WTC11 (cell line): ENCODE measurements at regions not wholly inside any gene's neighbourhood (a gene's known extent, or its start where the extent isn't known, plus 50 kb on each side); places are given as distances from the start of the nearest gene placed in this dataset.

Experiments
- ATAC-seq: fragments of 200-7000 bp; cut with Tn5 transposase; 2 replicates; pipeline ENCODE4 v1.10.0; 2021; ENCODE audit warnings: mild to moderate bottlenecking, moderate library complexity
- CTCF ChIA-PET: fragments of 300-600 bp; sonication (Branson Sonifier 250); formaldehyde crosslinking; loops from one replicate; lab custom pipeline; 2021; ENCODE audit warnings: antibody characterized with exemption; lab: Charles Lee
- POLR2A ChIA-PET: fragments of 350-600 bp; sonication (Branson Sonifier 250); formaldehyde crosslinking; loops from one replicate; lab custom pipeline; 2021; ENCODE audit warnings: antibody characterized with exemption; lab: Charles Lee
- DNase-seq: peaks from one replicate; pipeline ENCODE4 v3.0.0; 2021; ENCODE audit warnings: low spot score
- H3K27ac Mint-ChIP-seq: 2 replicates; pipeline ENCODE4 v1.8.0; 2021; ENCODE audit warnings: mixed read lengths
- H3K27me3 Mint-ChIP-seq: 2 replicates; pipeline ENCODE4 v1.8.0; 2021; ENCODE audit warnings: low read depth, mild to moderate bottlenecking, moderate library complexity, mixed read lengths
- H3K36me3 Mint-ChIP-seq: 2 replicates; pipeline ENCODE4 v1.8.0; 2021; ENCODE audit warnings: mixed read lengths
- H3K4me1 Mint-ChIP-seq: 2 replicates; pipeline ENCODE4 v1.8.0; 2022; ENCODE audit warnings: mixed read lengths
- H3K4me3 Mint-ChIP-seq: 2 replicates; pipeline ENCODE4 v1.8.0; 2021; ENCODE audit warnings: mild to moderate bottlenecking, moderate library complexity, mixed read lengths
- H3K9me3 Mint-ChIP-seq: 2 replicates; pipeline ENCODE4 v1.8.0; 2021; ENCODE audit warnings: mixed read lengths
- AR ChIP-seq: fragments of 250-450 bp; sonication (Bioruptor Pico); IDR thresholded peaks from 2 replicates; pipeline ENCODE4 v1.9.0; 2021; ENCODE audit warnings: mild to moderate bottlenecking
- ATF1 ChIP-seq: sonication (generic); formaldehyde crosslinking; IDR thresholded peaks from 2 replicates; pipeline ENCODE4 v1.8.1; 2023; ENCODE audit warnings: mild to moderate bottlenecking, moderate library complexity, missing genetic modification reagents
- ATF3 ChIP-seq: sonication (generic); formaldehyde crosslinking; conservative IDR thresholded peaks from 2 replicates; pipeline ENCODE4 v1.8.1; 2022; ENCODE audit warnings: mild to moderate bottlenecking, missing genetic modification reagents
- CBFB ChIP-seq: sonication (generic); formaldehyde crosslinking; IDR thresholded peaks from 2 replicates; pipeline ENCODE4 v1.8.1; 2022; ENCODE audit warnings: mild to moderate bottlenecking, low read depth, missing genetic modification reagents
- CREM ChIP-seq: sonication (generic); formaldehyde crosslinking; IDR thresholded peaks from 2 replicates; pipeline ENCODE4 v1.8.1; 2022; ENCODE audit warnings: mild to moderate bottlenecking, missing genetic modification reagents, moderate library complexity
- ERG ChIP-seq: fragments of 250-450 bp; sonication (Bioruptor Pico); IDR thresholded peaks from 2 replicates; pipeline ENCODE4 v1.8.0; 2021; ENCODE audit warnings: mild to moderate bottlenecking
- FOXP1 ChIP-seq: sonication (generic); formaldehyde crosslinking; IDR thresholded peaks from 2 replicates; pipeline ENCODE4 v1.8.0; 2022; ENCODE audit warnings: missing genetic modification reagents, mild to moderate bottlenecking, moderate library complexity, borderline replicate concordance
- GABPB1 ChIP-seq: sonication (generic); formaldehyde crosslinking; IDR thresholded peaks from 2 replicates; pipeline ENCODE4 v1.8.1; 2023; ENCODE audit warnings: mild to moderate bottlenecking, missing genetic modification reagents
- HMGA2 ChIP-seq: fragments of 250-450 bp; sonication (Bioruptor Pico); IDR thresholded peaks from 2 replicates; pipeline ENCODE4 v1.4.0; 2021; ENCODE audit warnings: mild to moderate bottlenecking, moderate library complexity
- JAZF1 ChIP-seq: fragments of 250-450 bp; sonication (Bioruptor Pico); IDR thresholded peaks from 2 replicates; pipeline ENCODE4 v1.9.0; 2021; ENCODE audit warnings: moderate library complexity, mild to moderate bottlenecking, inconsistent platforms
- MLX ChIP-seq: sonication (generic); formaldehyde crosslinking; IDR thresholded peaks from 2 replicates; pipeline ENCODE4 v1.8.1; 2023; ENCODE audit warnings: mild to moderate bottlenecking, missing genetic modification reagents, moderate library complexity
- NFATC4 ChIP-seq: fragments of 250-450 bp; sonication (Bioruptor Pico); IDR thresholded peaks from 2 replicates; pipeline ENCODE4 v1.9.0; 2021; ENCODE audit warnings: mild to moderate bottlenecking
- NR1H2 ChIP-seq: sonication (generic); formaldehyde crosslinking; IDR thresholded peaks from 2 replicates; pipeline ENCODE4 v1.9.0; 2021; ENCODE audit warnings: mild to moderate bottlenecking, moderate library complexity, missing genetic modification reagents
- NR3C1 ChIP-seq: sonication (generic); formaldehyde crosslinking; conservative IDR thresholded peaks from 2 replicates; pipeline ENCODE4 v1.8.1; 2023; ENCODE audit warnings: low read depth, mild to moderate bottlenecking, missing genetic modification reagents
- PRRX2 ChIP-seq: fragments of 250-450 bp; sonication (Bioruptor Pico); IDR thresholded peaks from 2 replicates; pipeline ENCODE4 v1.8.0; 2021; ENCODE audit warnings: mild to moderate bottlenecking
- RELA ChIP-seq: sonication (generic); formaldehyde crosslinking; IDR thresholded peaks from 2 replicates; pipeline ENCODE4 v1.8.1; 2022; ENCODE audit warnings: missing genetic modification reagents, mild to moderate bottlenecking, borderline replicate concordance
- RORB ChIP-seq: fragments of 250-450 bp; sonication (Bioruptor Pico); IDR thresholded peaks from 2 replicates; pipeline ENCODE4 v1.9.0; 2021; ENCODE audit warnings: mild to moderate bottlenecking
- SOX15 ChIP-seq: fragments of 250-450 bp; sonication (Bioruptor Pico); IDR thresholded peaks from 2 replicates; pipeline ENCODE4 v1.9.0; 2021; ENCODE audit warnings: mild to moderate bottlenecking
- TCF7 ChIP-seq: sonication (generic); formaldehyde crosslinking; IDR thresholded peaks from 2 replicates; pipeline ENCODE4 v1.8.0; 2022; ENCODE audit warnings: mild to moderate bottlenecking, low read depth, missing genetic modification reagents, moderate library complexity
- ZBTB21 ChIP-seq: sonication (generic); formaldehyde crosslinking; IDR thresholded peaks from 2 replicates; pipeline ENCODE4 v1.8.1; 2023; ENCODE audit warnings: mild to moderate bottlenecking, missing genetic modification reagents, borderline replicate concordance
- ZNF317 ChIP-seq: sonication (generic); formaldehyde crosslinking; IDR thresholded peaks from 2 replicates; pipeline ENCODE4 v1.8.1; 2023; ENCODE audit warnings: low read depth, mild to moderate bottlenecking, moderate library complexity, missing genetic modification reagents, borderline replicate concordance
- ZNF396 ChIP-seq: fragments of 250-450 bp; sonication (Bioruptor Pico); IDR thresholded peaks from 2 replicates; pipeline ENCODE4 v1.8.0; 2021; ENCODE audit warnings: mild to moderate bottlenecking, moderate library complexity, borderline replicate concordance
- ZNF512 ChIP-seq: sonication (generic); formaldehyde crosslinking; IDR thresholded peaks from 2 replicates; pipeline ENCODE4 v1.8.1; 2022; ENCODE audit warnings: missing genetic modification reagents, borderline replicate concordance
- ZNF532 ChIP-seq: fragments of 250-450 bp; sonication (Bioruptor Pico); IDR thresholded peaks from 2 replicates; pipeline ENCODE4 v1.9.0; 2021; ENCODE audit warnings: mild to moderate bottlenecking, borderline replicate concordance
- ZSCAN18 ChIP-seq: fragments of 250-450 bp; sonication (Bioruptor Pico); IDR thresholded peaks from 2 replicates; pipeline ENCODE4 v2.1.2; 2022; ENCODE audit warnings: mild to moderate bottlenecking, moderate library complexity

- ChIA-PET POLR2A (no interaction called here), CTCF (no interaction called here)
- Mint-ChIP-seq H3K9me3 (no peaks in the 10 kb centered on the region), H3K4me1 (0 out of 2 replicates have a peak, but pooled peaks cover 3% of the 10 kb centered on the region), H3K27me3 (no peaks in the 10 kb centered on the region), H3K4me3 (no peak overlapping the region), H3K27ac (no peak overlapping the region), H3K36me3 (no peaks in the 10 kb centered on the region)
- TF ChIP-seq CREM (CRISPR knock-in tag), result no peak
- TF ChIP-seq ZNF532 (CRISPR knock-in tag), result no peak
- no peak for TF ChIP-seq MLX (CRISPR knock-in tag)
- TF ChIP-seq PRRX2 (CRISPR knock-in tag), result no peak
- TF ChIP-seq ATF1 (CRISPR knock-in tag), result no peak
- TF ChIP-seq ATF3, result no peak
- TF ChIP-seq JAZF1 (CRISPR knock-in tag), result no peak
- no peak for TF ChIP-seq FOXP1
- DNase-seq, result no peak
- ATAC-seq, result no peak
These were observed 422.8 kb downstream of the SH2D1A start for GRCh38 chrX:124769166-124769565.

GRCh38 chrX:124771292-124771691 is 424.9 kb downstream of the SH2D1A start:
- Mint-ChIP-seq H3K36me3 (no peaks in the 10 kb centered on the region), H3K27ac (no peak overlapping the region), H3K27me3 (no peaks in the 10 kb centered on the region), H3K9me3 (no peaks in the 10 kb centered on the region), H3K4me3 (no peak overlapping the region), H3K4me1 (no peaks in the 10 kb centered on the region)
- ChIA-PET POLR2A (no interaction called here), CTCF (no interaction called here)
- ATAC-seq, result no peak
- TF ChIP-seq RELA (CRISPR knock-in tag) (no peak), GABPB1 (CRISPR knock-in tag) (no peak), RORB (CRISPR knock-in tag) (no peak), NR3C1 (no peak), NR1H2 (CRISPR knock-in tag) (no peak), ZNF317 (CRISPR knock-in tag) (no peak), ERG (CRISPR knock-in tag) (no peak), TCF7 (CRISPR knock-in tag) (no peak), NFATC4 (CRISPR knock-in tag) (no peak), ZNF396 (CRISPR knock-in tag) (no peak), SOX15 (CRISPR knock-in tag) (no peak), ATF1 (CRISPR knock-in tag) (no peak), AR (CRISPR knock-in tag) (no peak), HMGA2 (CRISPR knock-in tag) (no peak), ZNF512 (CRISPR knock-in tag) (no peak), CBFB (CRISPR knock-in tag) (no peak), ZBTB21 (CRISPR knock-in tag) (no peak), ZSCAN18 (no peak)
- TF ChIP-seq, all 79 proteins: peak for 0
- DNase-seq, result no peak
